NCI-H2196 (cell line): ENCODE measurements at regions not wholly inside any gene's neighbourhood (a gene's known extent, or its start where the extent isn't known, plus 50 kb on each side); places are given as distances from the start of the nearest gene placed in this dataset.
"Not testable (repeated sequence)": the region's sequence is repeated elsewhere in the genome, so short reads cannot be mapped to it uniquely, and the experiment has no call there.

ENCODE experiments used
- DNase-seq: peaks from one replicate; lab custom pipeline; 2025; ENCODE audit not compliant: unreplicated experiment; lab: John Stamatoyannopoulos, UW

DNA sequence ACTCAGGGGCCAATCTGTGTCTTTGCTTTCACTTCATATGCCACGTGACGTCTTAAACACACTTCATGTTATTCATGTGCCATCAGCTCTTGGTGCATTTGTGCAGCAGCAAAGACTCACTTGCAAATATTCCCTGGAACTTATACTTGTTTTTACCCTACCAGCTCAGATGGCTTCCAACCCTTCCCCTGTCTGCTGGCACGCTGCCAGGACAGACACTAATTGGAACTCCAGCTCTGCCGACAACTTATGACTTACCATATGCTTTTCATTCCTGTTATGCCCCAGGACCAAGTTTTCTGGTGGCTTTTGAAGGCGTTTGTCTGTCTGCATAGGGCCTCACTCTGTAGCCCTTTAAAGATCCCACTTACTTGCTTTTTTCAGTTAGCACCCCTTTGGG, 261.7 kb upstream of the GNPDA2 start:
- DNase-seq: no peak

DNA sequence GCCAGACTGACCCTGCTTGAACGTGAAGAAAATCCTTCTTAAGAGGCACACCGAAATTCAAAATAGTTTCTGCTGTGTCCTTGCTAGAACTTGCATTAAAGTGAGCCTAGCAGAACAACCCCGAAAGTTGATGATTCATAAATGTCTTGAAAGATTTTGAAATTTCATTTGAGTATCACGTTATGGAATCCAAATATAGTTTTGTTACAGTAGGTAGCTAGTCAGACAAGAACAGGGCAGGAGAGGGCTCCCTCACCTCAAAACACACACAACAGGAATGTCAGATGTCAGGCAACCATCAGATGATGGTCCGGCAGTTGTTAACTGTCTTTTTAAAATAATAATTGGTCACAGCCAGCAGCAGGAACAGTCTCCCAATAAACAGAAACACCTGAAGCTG, 259.6 kb upstream of the GNPDA2 start:
- DNase-seq: no peak

DNA sequence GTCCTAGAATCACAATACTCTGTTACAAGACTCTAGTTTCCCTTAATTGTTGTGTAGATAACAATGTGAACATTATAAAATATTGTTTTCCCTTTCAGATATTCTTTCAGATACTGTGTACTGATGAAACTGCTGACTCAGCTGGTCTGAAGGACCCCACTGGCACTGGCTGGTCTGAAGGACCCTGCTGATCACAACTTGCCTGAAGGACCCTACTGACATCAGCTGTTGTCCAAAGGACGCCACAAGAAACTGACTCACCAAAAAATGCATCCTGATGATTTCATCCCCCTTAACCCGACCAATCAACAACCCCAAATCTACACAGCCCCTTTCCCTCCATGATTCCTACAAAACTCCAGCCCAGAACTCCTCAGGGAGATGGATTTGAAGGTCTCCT, 258.8 kb upstream of the GNPDA2 start:
- DNase-seq: no peak

DNA sequence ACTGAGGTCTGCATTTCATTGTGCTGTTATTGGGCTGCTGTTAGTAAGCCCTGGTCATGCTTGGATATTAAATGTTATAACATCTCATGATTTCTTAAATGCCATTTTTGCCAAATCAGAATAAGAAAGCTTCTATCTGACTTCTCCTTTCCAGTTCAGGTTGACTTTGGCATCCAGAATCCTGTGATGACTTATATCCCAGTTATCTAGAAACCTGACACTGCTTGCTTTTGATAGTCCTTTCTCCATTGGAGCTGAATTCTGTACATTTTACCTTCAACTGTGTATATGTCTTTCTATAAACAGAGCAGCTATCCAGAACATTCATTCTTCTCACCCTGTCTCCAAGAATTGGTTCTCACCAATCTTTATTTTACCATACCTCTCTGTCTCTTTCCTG, 257.7 kb upstream of the GNPDA2 start:
- DNase-seq: no peak

DNA sequence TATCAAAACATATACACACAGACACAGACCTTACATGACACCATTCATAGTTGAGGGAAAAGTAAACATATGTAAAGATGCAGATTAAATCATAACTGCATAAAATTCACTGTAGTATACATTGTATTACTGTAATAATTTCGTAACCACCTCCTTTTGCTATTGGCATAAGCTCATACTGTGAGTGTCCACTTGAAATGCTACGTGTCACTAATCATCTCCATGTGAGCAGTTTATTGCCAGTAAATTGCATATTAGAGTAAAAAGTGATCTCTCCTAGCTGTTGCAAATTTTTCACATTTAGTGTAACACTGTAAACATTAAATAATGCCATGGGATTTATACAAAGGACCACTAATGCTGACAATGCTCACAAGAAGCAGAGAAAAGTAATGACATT, 256.7 kb upstream of the GNPDA2 start:
- no peak for DNase-seq

DNA sequence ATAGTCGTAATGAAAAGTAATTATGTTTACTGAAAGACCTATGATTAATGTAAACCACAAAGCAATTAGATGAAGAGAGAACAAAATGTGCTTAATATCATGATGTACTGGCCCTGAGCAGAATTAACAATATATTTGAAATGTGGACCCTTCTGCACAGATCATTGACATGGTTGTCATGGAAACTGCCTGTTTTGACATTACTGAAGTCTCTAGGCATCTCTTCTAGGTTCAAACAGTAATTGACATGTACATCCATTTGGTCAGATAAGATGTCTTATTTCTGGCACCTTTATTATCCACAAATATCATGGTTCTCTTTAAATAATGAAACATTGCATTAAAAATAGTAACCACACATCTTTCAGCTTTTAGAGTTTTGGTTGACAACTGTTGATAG, 251.7 kb upstream of the GNPDA2 start:
- DNase-seq: no peak

DNA sequence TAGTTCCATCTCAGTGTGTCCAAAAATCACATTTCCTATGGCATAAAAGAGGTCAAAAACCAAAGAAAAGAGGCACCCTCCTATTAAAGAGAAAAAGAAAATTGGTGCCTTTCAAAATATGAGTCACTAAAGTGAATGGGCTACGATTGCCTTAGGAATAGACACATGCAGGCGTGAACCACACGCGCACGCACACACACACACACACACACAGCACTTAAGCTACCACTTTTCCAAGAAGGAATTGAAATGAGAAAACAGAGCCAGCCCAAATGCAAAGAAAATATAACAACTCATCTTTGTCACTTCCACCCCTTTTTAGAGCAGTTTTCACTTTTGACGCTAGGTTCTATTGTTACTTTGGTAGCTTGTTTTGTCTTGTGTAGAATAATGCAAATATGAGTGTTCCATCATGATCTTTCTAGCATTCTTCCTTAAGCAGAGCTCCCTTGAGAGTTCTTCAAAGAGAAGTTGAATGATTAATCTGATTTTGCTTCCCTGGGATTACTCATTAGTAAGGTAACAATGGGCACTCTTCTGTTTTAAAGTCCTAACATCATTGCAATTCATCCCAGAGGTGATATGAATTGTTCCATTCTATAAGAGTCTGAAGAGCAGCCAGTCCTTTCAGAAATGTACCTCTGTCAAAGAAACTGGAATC, 239.2 kb upstream of the GNPDA2 start:
- DNase-seq: no peak

DNA sequence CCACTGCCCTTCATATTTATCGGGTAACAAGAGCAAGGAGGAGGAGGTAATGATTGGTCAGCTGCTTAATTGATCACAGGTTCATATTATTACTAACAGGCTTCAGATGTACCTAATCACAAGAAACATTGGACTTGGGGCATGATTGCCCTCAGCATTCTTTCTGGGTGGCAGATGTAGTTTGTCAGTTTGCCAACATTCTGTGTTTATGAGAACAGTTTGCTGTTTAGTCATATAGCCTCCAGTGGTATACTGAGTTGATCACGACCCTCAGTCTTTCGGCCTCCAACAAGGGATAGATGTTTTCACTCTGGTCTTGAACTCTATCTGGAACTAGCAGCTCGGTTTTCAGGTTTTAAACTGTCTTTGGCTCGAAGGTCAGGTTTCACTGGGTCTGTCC, 237.7 kb upstream of the GNPDA2 start:
- not testable (repeated sequence) for DNase-seq

DNA sequence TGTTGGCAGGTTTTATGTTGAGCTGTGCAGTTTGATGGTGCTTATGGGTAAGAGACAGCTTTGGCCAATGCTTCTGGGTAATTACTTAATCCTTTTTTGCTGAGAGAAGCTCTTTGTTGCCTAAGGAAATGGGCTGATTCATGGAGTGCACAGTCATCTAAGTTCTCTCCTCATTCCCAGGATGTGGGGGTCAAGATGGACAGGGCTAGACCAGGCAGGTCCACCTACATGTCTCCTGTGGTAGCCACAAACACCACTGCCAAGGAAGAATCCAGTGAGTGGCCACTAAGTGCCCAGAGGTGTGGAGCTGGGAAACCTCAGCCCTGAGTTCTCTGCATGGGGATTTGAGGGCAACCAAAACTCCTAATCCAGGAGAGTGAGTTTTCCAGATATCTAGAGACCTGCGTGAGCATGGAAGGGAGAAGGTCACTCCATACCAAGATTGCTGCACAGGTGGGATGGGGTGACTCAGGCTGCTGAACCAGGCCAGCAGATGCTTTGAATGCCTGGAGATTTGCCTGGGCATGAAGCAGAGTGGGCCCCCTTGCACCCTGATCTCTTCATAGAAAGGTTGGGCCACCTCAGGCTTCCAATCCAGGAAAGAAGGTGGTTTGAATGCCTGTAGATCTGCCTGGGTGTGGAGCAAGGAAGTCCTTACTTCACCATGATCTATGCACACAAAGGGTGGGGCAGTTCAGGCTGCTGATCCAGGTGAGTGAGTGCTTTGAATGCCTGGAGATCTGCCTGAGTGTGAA, 234.8 kb upstream of the GNPDA2 start:
- no peak for DNase-seq

DNA sequence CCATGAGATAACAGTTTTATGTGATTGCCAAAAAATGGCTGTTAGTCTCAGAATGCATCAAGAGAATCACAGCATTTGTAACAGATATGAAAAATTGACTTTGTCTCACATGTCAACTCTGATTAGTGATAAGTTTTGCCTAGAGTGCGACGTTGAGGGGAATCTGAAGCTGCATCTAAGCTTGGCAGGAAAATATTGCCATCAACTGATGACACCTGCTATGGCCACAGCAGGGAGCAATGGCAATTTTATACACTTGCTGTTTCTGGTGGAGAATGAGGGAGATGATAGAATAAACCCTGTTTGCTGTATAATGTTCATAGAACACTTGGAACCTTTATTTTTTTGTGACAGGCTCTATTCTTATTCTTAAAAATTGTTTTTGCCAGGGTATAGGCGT, 205.4 kb upstream of the GNPDA2 start:
- no peak for DNase-seq

DNA sequence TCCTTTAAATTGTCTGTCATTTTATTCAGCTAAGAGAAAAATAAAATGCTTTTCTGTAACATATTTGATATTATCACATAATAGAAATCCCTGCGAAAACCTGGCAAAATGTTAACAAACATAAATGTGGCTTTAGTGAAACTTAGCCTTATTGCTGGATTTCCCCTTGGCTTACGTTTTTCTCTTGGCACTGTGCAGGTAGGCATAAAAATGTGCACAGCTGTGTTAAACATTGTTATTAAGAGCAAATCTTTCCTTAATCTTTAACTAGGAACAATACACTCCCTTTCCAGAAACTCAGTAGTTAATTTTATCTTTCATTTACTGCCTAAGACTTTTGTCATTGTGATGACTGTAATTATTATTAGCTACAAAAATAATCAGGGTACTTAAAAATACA, 202.4 kb upstream of the GNPDA2 start:
- DNase-seq: no peak

DNA sequence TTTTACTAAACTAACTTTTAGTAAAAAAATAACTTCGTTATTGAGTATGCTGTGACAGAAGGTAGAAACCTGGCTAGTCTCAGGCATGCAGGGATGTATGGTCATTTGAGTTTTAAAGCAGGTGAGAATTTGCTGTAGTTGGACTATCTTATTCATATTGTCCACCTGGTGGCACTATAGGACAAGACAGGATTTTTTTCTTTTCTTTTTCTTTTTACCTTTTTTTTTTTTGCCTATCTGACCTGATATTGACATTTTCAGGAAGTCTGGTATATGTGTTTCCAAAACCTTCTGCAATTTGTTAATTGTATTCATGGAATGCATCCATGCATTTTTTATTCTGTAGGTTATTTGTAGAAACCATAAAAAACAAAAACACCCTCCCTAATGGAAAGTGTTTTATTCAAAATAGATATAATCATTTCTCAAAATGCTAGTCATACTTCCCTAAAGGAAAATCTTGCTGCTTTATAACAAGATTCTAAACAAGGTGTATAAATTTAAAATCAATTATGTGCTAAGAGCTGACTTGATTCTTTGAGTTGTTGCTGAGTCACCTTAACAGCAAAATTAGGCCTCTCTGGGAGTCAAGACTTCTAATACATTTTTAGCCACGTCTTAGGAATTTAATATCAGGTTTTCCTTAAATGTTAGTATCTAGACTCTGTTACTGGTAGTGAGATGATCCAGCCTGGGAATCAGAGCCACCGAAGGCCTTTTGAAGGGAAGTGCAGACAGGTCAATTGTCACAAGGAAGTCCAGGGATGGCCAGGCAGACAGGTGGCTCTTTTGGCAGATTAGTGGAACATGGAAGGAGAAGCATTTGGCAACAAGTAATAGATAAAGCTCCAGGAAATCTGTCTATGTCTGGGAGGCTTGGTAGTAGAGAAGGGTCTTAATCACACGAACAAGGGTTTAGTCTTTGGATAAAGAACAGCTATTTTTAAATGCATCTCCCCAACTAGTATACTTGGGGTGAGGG, 201.3 kb upstream of the GNPDA2 start:
- peak; percentile 4 for DNase-seq

DNA sequence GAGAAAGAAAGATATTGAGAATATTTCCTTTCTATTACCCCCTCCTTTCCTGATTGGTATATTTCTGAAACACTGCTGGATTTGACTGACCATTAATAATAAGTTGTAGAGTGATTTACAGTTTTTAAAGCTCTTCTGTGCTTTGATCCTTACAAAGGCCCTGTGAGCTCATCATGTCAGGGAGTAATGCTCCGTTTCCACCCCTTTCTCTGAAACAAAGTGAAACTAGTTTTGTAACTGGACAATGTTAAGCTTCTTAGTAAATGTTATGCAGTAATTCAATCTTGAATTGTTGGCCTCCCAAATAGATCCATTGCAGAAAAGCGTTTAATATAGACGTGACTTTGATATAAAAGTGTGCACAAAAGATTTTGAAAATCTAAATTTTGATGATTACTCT, 190.1 kb upstream of the GNPDA2 start:
- DNase-seq: no peak

DNA sequence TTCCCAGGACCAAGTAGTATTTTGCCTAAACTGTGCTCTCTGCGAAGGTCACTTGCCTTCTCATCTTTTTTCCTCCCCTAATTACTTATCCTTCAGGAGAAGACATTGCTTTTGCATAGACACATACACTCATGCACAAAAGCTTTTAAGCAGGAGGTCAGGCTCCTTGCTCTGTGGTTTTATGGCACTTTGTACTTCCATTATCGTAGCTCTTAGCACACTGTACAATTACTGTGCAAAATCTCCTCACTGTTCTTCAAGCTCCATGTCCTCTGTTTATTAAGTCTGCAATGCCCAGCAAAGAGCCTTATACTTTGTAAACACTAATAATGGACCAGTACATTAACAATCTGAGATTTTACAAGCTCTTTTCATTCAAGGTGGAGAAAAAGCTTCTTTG, 188.4 kb upstream of the GNPDA2 start:
- no peak for DNase-seq

DNA sequence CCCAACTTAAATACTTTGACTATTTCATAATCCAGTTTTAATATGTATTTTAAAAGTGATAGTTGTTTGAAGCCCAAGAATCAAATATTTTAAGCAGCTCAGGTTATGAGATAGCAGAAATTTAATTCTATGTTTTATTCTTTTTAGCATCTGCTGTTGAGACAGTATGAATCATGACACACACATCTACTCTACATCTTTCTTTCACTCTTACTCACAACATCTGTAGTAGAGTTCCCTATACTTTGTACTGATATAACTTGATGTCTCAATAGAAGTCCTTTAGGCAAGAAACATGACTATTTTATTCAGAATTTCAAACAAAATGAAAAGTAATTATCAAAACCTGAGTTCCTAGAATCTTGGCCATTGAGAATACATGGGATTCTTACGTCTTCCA, 187.9 kb upstream of the GNPDA2 start:
- DNase-seq: no peak

DNA sequence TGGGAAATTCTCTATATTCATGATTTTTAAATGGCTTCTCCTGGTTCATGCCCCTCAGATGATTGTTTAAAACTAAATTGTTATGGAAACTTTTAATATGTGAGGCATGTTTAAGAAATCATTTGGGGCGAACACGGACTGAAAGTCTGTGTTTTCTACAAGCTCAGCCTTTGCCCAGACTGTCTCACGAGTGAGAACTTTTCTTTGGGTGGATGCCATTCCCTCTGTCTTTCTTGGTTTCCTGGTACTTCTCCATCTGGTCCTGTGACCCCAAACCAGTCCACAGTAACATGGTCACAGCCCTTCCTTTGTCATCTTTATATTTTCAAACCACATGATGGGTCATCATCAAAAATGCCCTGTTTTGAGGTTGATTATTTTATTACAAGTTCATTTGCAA, 186.6 kb upstream of the GNPDA2 start:
- DNase-seq: no peak

DNA sequence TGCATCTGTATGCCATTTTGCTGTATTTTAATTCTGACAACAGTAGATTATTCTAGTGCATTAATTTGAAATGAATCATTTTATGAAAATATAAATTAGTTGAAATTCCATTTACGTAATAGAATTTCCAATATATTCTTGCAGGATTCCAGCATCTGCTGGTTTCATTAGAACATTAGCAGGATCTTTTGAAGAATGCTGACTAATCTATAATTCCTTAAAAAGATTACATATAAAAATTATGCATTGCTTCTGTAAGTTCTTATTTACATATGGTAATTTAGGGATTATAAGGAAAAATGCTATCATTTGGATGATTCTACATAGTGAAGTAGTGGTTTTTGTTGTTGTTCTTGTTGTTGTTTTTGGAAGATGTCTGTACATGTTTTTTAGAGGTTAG, 182.2 kb upstream of the GNPDA2 start:
- no peak for DNase-seq

DNA sequence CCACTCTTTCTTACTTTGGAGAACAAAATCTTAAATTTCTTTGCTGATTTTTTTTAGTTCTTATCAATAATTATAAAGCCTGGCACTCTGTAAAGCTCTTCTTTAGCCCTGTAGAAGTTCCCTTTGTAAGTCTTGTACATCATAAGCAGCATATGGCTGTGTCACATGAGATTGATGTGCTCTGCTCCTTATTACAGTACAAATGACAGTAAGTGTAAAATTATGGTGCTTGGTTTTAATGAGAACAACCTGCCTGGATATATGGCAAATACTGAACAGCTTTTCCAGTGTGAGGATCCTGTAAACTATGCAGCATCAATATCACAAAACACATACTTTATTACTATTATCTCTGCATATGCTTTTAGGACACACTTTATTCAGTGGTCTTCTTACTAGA, 145.9 kb upstream of the GNPDA2 start:
- DNase-seq: no peak

DNA sequence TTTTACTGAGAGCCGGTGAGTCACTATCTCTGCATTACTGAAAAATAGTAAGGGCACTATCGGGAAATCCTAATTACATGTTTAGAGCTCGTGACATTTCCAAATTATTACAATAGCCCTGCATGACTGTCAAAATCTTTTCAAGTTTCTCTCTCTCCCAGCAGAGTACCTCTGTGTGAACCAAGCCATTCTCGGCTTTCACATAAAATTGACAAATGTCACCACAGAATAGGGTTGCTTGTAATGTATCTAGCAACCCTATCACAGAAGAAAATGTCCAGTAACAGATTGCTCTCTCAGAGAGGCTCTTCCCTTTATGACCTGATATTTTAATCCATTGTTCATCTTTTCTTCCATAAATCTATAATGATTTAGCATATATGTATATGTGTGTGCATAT, 144.8 kb upstream of the GNPDA2 start:
- DNase-seq: no peak

DNA sequence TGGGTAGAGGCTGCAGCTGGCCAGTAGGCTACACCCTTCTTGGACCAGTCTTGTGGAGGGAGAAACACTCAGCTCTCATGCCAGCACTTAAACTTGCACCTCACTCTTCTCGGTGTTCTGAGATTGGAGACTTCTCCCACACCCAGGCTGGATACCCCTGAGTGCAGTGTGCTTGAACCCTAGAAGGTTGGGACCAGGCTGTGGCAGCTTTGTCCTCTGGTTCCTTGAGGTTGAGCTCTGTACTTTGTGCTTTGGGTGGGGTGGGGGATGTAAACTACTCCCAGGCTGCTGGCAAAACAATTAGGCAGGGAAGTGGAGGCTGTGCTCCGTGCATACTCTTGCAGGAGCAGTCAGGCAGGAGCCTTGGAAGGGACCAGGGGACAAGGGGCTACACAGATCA, 143.6 kb upstream of the GNPDA2 start:
- no peak for DNase-seq

DNA sequence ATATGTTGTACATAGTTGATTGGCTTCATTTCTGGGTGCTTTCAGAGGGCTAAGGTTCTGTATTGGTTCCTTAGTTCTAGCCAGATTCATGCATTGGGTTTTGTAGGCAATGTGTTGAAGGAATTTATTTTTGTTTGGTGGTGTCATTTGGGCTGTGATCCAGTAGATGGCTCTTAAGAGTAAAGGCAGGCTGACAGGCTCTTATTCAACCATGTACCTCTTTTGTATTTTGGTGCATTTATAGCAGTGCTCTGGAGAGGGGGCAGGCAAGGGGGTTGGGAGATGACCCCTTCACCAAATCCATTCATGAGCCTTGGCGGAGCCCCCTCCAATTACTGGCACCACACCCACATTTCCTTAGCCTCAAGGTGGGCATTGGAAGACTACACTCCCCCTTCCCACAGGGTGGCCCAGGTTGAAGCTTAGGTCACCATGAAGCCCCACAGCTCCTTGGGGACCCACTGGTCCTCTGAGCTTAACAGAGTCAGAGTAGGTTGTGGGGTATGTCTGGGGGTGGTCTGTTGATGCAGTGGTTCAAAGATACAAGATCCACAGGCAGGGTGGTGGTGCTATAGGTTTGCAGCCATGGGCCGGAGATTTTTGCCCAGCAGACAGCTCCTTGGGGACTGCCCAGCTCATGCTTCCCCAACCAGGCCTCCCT, 143.0 kb upstream of the GNPDA2 start:
- no peak for DNase-seq
